GM12875 (cell line): ENCODE measurements at regions not wholly inside any gene's neighbourhood (a gene's known extent, or its start where the extent isn't known, plus 50 kb on each side); places are given as distances from the start of the nearest gene placed in this dataset.

Experiments used
- H3K4me3 ChIP-seq: one replicate; pipeline ENCODE4 v1.5.1; 2011; ENCODE audit warnings: low read depth, low read length, control low read depth
- CTCF ChIP-seq: IDR thresholded peaks from 2 replicates; pipeline ENCODE4 v1.5.1; 2011; ENCODE audit warnings: low read depth, mild to moderate bottlenecking, control low read depth, inconsistent platforms, low read length, moderate library complexity, borderline replicate concordance; ENCODE audit not compliant: insufficient read depth

GRCh38 chr17:13407381-13407780 lies 194.3 kb downstream of the HS3ST3A1 start:
- no peak for TF ChIP-seq CTCF
- H3K4me3 ChIP-seq = no peak overlapping the region

GRCh38 chr17:13405807-13406206 lies 195.9 kb downstream of the HS3ST3A1 start:
- no peak for TF ChIP-seq CTCF
- H3K4me3 ChIP-seq = no peak overlapping the region

GRCh38 chr17:13405080-13405479 lies 196.6 kb downstream of the HS3ST3A1 start:
- H3K4me3 ChIP-seq = no peak overlapping the region
- no peak for TF ChIP-seq CTCF

- TF ChIP-seq CTCF = no peak
- no peak overlapping the region for H3K4me3 ChIP-seq
Observed at GRCh38 chr17:13403982-13404946, 197.5 kb downstream of the HS3ST3A1 start.

GRCh38 chr17:13400491-13400890 lies 201.2 kb downstream of the HS3ST3A1 start:
- no peak for TF ChIP-seq CTCF
- H3K4me3 ChIP-seq = no peak overlapping the region

GRCh38 chr17:13398853-13399252 lies 202.9 kb downstream of the HS3ST3A1 start:
- no peak overlapping the region for H3K4me3 ChIP-seq
- TF ChIP-seq CTCF = no peak

- H3K4me3 ChIP-seq = no peak overlapping the region
- no peak for TF ChIP-seq CTCF
Observed at GRCh38 chr17:13398091-13398490, 203.6 kb downstream of the HS3ST3A1 start.
